Esophagus muscularis mucosa (tissue), 4 donors: ENCODE measurements at regions not wholly inside any gene's neighbourhood (a gene's known extent, or its start where the extent isn't known, plus 50 kb on each side); places are given as distances from the start of the nearest gene placed in this dataset.

Experiments
- EP300 ChIP-seq: sonication (generic); formaldehyde crosslinking; IDR thresholded peaks from one replicate; pipeline ENCODE4 v1.6.1; 2017; ENCODE audit warnings: antibody characterized with exemption
- POLR2AphosphoS5 ChIP-seq, 2 donors: sonication (generic); formaldehyde crosslinking; IDR thresholded peaks; one replicate each; pipeline ENCODE4 v1.6.1; 2017; ENCODE audit warnings: antibody characterized with exemption in 2 of 2
- TF ChIP-seq, protein P1 (sequence below), 3 experiments: fragments of 200-600 bp in 2 of 3; fragments of 450-650 bp in 1 of 3; sonication (generic) in 2 of 3; IDR thresholded peaks; one replicate each; pipeline ENCODE4 v1.5.1; 2017 to 2019; ENCODE audit warnings: antibody characterized with exemption in 3 of 3, mild to moderate bottlenecking in 2 of 3, moderate library complexity in 1 of 3

DNA sequence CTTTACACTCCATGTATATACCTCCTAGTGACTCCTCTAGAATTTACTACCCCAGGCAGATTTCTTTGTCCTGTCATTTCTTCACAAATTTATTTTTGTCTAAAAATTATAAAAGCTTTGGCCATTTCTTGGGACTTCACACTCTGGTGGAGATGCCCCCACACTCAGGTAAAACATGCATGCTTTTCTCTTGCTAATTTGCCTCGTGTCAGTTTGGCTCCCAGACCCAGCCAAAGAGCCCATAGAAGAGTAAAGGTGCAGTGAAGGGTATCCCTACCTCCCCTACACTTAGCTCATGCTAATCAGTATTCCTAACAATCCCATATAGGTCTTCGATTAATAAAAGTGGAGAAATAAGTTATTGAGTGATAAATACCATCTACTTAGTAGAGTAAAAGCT lies 256.5 kb upstream of the KRR1 start:
- TF ChIP-seq, protein P1, sequence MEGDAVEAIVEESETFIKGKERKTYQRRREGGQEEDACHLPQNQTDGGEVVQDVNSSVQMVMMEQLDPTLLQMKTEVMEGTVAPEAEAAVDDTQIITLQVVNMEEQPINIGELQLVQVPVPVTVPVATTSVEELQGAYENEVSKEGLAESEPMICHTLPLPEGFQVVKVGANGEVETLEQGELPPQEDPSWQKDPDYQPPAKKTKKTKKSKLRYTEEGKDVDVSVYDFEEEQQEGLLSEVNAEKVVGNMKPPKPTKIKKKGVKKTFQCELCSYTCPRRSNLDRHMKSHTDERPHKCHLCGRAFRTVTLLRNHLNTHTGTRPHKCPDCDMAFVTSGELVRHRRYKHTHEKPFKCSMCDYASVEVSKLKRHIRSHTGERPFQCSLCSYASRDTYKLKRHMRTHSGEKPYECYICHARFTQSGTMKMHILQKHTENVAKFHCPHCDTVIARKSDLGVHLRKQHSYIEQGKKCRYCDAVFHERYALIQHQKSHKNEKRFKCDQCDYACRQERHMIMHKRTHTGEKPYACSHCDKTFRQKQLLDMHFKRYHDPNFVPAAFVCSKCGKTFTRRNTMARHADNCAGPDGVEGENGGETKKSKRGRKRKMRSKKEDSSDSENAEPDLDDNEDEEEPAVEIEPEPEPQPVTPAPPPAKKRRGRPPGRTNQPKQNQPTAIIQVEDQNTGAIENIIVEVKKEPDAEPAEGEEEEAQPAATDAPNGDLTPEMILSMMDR (IDR thresholded peaks at IDR 0.05): no peak
- no peak for TF ChIP-seq POLR2AphosphoS5 (IDR thresholded peaks at IDR 0.05)
- TF ChIP-seq EP300: no peak
